ENCODE measurements at regions not wholly inside any gene's neighbourhood (a gene's known extent, or its start where the extent isn't known, plus 50 kb on each side); places are given as distances from the start of the nearest gene placed in this dataset.

GRCh38 chr2:120979921-120980320 lies 244.3 kb downstream of the GLI2 start:
- TF ChIP-seq CTCF (IDR thresholded peaks at IDR 0.05) (no peak), POLR2A (IDR thresholded peaks at IDR 0.05) (no peak), POLR2AphosphoS5 (IDR thresholded peaks at IDR 0.05) (no peak)

Data from stomach (tissue), 4 donors.